Breast epithelium (tissue), 4 donors: ENCODE measurements at regions not wholly inside any gene's neighbourhood (a gene's known extent, or its start where the extent isn't known, plus 50 kb on each side); places are given as distances from the start of the nearest gene placed in this dataset.

Source experiments
- DNase-seq, 2 donors: peaks; one replicate each; pipeline ENCODE4 v3.0.0-alpha.2; 2019; ENCODE audit warnings: low spot score in 2 of 2
- H3K27ac ChIP-seq, 2 donors: fragments of 200-600 bp; sonication (generic) in 1 of 2; one replicate each; pipeline ENCODE4 v1.5.1; 2016 to 2019; ENCODE audit warnings: mild to moderate bottlenecking in 1 of 2
- H3K27me3 ChIP-seq, 2 donors: fragments of 200-600 bp; sonication (generic) in 1 of 2; one replicate each; pipeline versions ENCODE4 v1.5.1 to v1.6.0; 2017 to 2019; ENCODE audit warnings: control low read depth in 1 of 2, mild to moderate bottlenecking in 1 of 2
- H3K36me3 ChIP-seq: fragments of 200-600 bp; one replicate; pipeline ENCODE4 v1.5.1; 2019
- H3K4me1 ChIP-seq, 2 donors: fragments of 200-600 bp; sonication (generic); one replicate each; pipeline ENCODE4 v1.5.1; 2016 to 2019; ENCODE audit warnings: control low read depth in 1 of 2
- H3K4me3 ChIP-seq, 3 donors: fragments of 200-600 bp; sonication (generic); 1 replicate in 2 of 3; 2 replicates in 1 of 3; pipeline ENCODE4 v1.5.1; 2016 to 2019; ENCODE audit warnings: mild to moderate bottlenecking in 3 of 3, moderate library complexity in 2 of 3
- H3K9me3 ChIP-seq, 2 donors: fragments of 200-600 bp; sonication (generic) in 1 of 2; one replicate each; pipeline ENCODE4 v1.5.1; 2016 to 2019; ENCODE audit warnings: control low read depth in 1 of 2
- POLR2A ChIP-seq: fragments of 450-650 bp; IDR thresholded peaks from one replicate; pipeline ENCODE4 v1.6.1; 2016; ENCODE audit warnings: antibody characterized with exemption, mild to moderate bottlenecking, moderate library complexity
- POLR2AphosphoS5 ChIP-seq, 3 donors: sonication (generic); formaldehyde crosslinking; IDR thresholded peaks; one replicate each; pipeline ENCODE4 v1.6.1; 2017; ENCODE audit warnings: antibody characterized with exemption in 3 of 3
- intact Hi-C: fragments of 100-400 bp; cut with DNase I; formaldehyde crosslinking; loops from one replicate; pipeline ENCODE4 v1.15.1; 2023; ENCODE audit warnings: low total_unique reads
- TF ChIP-seq, protein P1 (sequence below), 3 donors: fragments of 450-650 bp; IDR thresholded peaks; one replicate each; pipeline ENCODE4 v1.5.1; 2016 to 2017; ENCODE audit warnings: antibody characterized with exemption in 3 of 3, mild to moderate bottlenecking in 3 of 3, moderate library complexity in 3 of 3

DNA sequence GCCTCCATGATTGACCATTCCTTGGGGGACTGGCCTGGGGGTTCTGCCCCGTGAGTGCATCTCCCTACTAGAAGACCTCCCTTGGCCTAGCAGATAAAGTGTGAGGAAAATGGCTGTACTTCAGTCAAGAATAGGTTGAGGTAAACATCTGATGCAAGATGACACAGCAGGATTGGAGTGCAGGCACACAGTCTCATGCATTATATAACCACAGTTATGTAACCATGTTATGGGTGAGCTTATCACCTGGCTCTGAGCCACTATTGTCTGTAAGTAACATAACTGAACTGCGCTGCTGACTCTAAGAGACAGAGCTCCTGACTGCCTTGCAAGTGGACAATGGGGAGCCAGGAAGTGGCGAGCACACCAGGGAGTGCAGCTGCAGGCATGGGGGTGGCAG lies 378.7 kb upstream of the ANO5 start:
- H3K4me3 ChIP-seq, result no peak overlapping the region
- H3K36me3 ChIP-seq, result no peaks in the 10 kb centered on the region
- no peaks in the 10 kb centered on the region for H3K9me3 ChIP-seq
- intact Hi-C loops, result no loop called here
- DNase-seq, result no peak
- TF ChIP-seq, protein P1, sequence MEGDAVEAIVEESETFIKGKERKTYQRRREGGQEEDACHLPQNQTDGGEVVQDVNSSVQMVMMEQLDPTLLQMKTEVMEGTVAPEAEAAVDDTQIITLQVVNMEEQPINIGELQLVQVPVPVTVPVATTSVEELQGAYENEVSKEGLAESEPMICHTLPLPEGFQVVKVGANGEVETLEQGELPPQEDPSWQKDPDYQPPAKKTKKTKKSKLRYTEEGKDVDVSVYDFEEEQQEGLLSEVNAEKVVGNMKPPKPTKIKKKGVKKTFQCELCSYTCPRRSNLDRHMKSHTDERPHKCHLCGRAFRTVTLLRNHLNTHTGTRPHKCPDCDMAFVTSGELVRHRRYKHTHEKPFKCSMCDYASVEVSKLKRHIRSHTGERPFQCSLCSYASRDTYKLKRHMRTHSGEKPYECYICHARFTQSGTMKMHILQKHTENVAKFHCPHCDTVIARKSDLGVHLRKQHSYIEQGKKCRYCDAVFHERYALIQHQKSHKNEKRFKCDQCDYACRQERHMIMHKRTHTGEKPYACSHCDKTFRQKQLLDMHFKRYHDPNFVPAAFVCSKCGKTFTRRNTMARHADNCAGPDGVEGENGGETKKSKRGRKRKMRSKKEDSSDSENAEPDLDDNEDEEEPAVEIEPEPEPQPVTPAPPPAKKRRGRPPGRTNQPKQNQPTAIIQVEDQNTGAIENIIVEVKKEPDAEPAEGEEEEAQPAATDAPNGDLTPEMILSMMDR (IDR thresholded peaks at IDR 0.05), result no peak
- TF ChIP-seq POLR2A, result no peak
- no peak for TF ChIP-seq POLR2AphosphoS5 (IDR thresholded peaks at IDR 0.05)
- H3K27ac ChIP-seq, result no peak overlapping the region
- H3K27me3 ChIP-seq, result no peaks in the 10 kb centered on the region
- H3K4me1 ChIP-seq, result no peaks in the 10 kb centered on the region

DNA sequence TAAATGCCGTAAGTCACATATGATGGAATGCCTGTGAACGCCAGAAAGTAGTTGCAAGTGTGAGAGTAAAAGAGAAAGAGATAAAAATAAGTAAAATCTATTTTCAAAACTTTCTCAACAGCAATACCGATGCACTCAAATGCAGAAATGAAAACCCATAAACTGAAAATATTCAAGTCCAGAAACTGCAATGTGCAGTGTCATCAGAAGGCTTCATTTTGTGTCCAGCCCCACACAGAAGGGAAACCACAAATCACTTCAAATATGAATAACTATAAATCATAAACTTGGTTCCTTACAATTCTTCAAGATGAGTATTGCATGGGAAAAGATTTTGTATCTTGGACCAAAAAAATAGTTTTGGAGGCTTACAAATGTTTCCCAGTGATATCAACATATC lies 375.2 kb upstream of the ANO5 start:
- Histone ChIP-seq H3K27ac (no peak overlapping the region), H3K4me3 (no peak overlapping the region), H3K36me3 (no peaks in the 10 kb centered on the region), H3K4me1 (no peaks in the 10 kb centered on the region), H3K27me3 (no peaks in the 10 kb centered on the region), H3K9me3 (no peaks in the 10 kb centered on the region)
- TF ChIP-seq, protein P1 (IDR thresholded peaks at IDR 0.05), result no peak
- TF ChIP-seq POLR2AphosphoS5 (IDR thresholded peaks at IDR 0.05) (no peak), POLR2A (no peak)
- intact Hi-C loops, result no loop called here
- no peak for DNase-seq

DNA sequence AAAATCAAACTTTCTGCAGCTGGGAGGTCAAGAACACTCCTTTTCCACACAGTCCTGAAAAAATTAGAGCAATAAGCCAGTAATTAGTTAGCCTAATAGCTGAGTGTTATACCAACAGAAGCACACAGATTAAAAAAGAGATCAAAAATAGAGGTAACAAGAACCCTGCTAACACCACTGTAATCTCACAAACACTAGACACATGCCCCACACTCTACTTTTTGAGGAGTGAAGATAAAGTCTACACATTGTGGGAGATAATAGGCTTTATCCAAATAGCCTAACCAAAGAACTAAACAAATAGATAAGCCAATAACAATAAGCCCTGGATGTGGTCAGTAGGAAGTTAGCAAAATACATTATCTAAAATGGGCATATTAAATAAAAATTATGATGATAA lies 372.7 kb upstream of the ANO5 start:
- no peak for DNase-seq
- no peaks in the 10 kb centered on the region for H3K4me1 ChIP-seq
- no peaks in the 10 kb centered on the region for H3K27me3 ChIP-seq
- intact Hi-C loops, result loop anchor here (10.0 kb wide), 1 partner anchor 55 kb away; no protein-coding TSS in a partner anchor
- no peaks in the 10 kb centered on the region for H3K9me3 ChIP-seq
- no peak overlapping the region for H3K27ac ChIP-seq
- H3K4me3 ChIP-seq, result no peak overlapping the region
- no peaks in the 10 kb centered on the region for H3K36me3 ChIP-seq
- TF ChIP-seq POLR2A (no peak), POLR2AphosphoS5 (IDR thresholded peaks at IDR 0.05) (no peak)
- TF ChIP-seq, protein P1 (IDR thresholded peaks at IDR 0.05), result no peak

DNA sequence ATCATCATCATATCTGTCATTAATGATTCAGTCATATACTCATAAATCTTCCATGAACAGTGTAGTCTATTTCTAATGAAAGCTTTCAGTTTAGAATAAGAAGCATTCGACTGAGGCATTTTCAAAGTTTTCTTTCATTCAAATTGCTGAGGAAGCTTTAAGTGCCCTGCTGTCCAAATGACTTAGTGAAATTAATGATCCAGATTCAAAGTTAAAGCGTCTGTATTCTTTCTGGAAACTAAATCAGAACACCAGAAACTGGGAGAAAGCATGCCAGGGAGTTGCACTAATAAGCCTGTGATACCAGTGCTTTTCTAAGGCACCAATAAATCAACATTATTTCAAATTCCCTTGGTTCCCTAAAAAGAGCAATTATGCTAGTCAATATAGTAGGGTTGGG lies 367.8 kb upstream of the ANO5 start:
- no peak for TF ChIP-seq POLR2AphosphoS5 (IDR thresholded peaks at IDR 0.05)
- no peak overlapping the region for H3K27ac ChIP-seq
- no peaks in the 10 kb centered on the region for H3K27me3 ChIP-seq
- H3K9me3 ChIP-seq, result no peaks in the 10 kb centered on the region
- intact Hi-C loops, result loop anchor here (10.0 kb wide), 1 partner anchor 60 kb away; no protein-coding TSS in a partner anchor
- no peak overlapping the region for H3K4me3 ChIP-seq
- DNase-seq, result no peak
- no peaks in the 10 kb centered on the region for H3K4me1 ChIP-seq
- H3K36me3 ChIP-seq, result no peaks in the 10 kb centered on the region

DNA sequence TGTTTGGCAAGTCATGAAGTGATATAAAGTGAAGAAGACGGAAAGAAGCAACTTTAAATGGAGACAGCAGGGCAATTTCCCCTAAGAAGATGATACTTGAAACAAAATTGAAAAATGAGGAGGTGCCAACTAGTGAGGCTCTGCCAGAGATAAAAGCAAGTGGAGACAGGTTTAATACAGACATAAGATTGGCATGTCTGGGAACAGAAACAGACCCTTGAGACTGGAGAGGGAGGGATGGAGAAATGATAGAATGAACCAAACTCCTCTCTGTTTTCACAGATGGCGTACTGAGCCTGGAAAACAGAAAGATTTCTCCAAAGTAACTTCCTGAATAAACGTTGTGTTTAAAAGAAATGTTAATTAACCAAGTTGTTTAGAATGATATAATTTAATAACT lies 354.5 kb upstream of the ANO5 start:
- TF ChIP-seq POLR2AphosphoS5 (IDR thresholded peaks at IDR 0.05) (no peak), POLR2A (no peak)
- TF ChIP-seq, protein P1 (IDR thresholded peaks at IDR 0.05), result no peak
- DNase-seq, result no peak
- no peak overlapping the region for H3K4me3 ChIP-seq
- no peaks in the 10 kb centered on the region for H3K36me3 ChIP-seq
- no peaks in the 10 kb centered on the region for H3K27me3 ChIP-seq
- no peaks in the 10 kb centered on the region for H3K4me1 ChIP-seq
- intact Hi-C loops, result no loop called here
- H3K27ac ChIP-seq, result no peak overlapping the region
- no peaks in the 10 kb centered on the region for H3K9me3 ChIP-seq

DNA sequence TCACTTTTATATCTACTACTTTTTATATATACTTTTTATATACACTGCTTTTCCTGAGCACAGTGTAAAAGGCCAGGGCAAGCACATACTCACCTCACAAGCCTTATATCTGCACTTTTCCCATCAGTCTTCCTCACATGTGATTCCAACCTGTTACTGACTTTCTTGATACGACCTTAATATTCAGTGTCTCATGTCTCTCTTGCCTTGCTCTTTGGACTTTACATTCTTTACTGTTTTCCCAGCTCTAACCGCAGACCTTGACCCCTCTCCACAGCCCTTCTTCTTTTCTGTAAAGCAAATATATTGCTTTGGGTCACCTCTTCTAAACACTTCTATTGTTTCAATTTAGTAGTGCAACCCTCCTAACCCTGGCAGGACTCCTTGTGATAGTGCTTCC lies 353.1 kb upstream of the ANO5 start:
- TF ChIP-seq POLR2A, result no peak
- no peak for TF ChIP-seq POLR2AphosphoS5 (IDR thresholded peaks at IDR 0.05)
- TF ChIP-seq, protein P1 (IDR thresholded peaks at IDR 0.05), result no peak
- Histone ChIP-seq H3K27me3 (no peaks in the 10 kb centered on the region), H3K36me3 (no peaks in the 10 kb centered on the region), H3K4me1 (no peaks in the 10 kb centered on the region), H3K9me3 (no peaks in the 10 kb centered on the region), H3K27ac (no peak overlapping the region), H3K4me3 (no peak overlapping the region)
- intact Hi-C loops, result no loop called here
- DNase-seq, result no peak
